Endothelial cell (in vitro differentiated cells): ENCODE measurements at regions not wholly inside any gene's neighbourhood (a gene's known extent, or its start where the extent isn't known, plus 50 kb on each side); places are given as distances from the start of the nearest gene placed in this dataset.
"Not testable (repeated sequence)": the region's sequence is repeated elsewhere in the genome, so short reads cannot be mapped to it uniquely, and the experiment has no call there.

Experiments used
- DNase-seq: peaks from one replicate; pipeline ENCODE4 v3.0.0; 2021; ENCODE audit warnings: low spot score
- H3K27ac Mint-ChIP-seq: one replicate; pipeline ENCODE4 v1.8.0; 2021; ENCODE audit warnings: mixed read lengths, inconsistent platforms; ENCODE audit not compliant: unreplicated experiment
- H3K27me3 Mint-ChIP-seq: one replicate; pipeline ENCODE4 v1.8.0; 2021; ENCODE audit warnings: mild to moderate bottlenecking, moderate library complexity, mixed read lengths, inconsistent platforms; ENCODE audit not compliant: unreplicated experiment
- H3K36me3 Mint-ChIP-seq: one replicate; pipeline ENCODE4 v1.8.0; 2021; ENCODE audit warnings: mild to moderate bottlenecking, low read depth, mixed read lengths, inconsistent platforms; ENCODE audit not compliant: unreplicated experiment
- H3K4me1 Mint-ChIP-seq: one replicate; pipeline ENCODE4 v1.8.0; 2021; ENCODE audit warnings: mild to moderate bottlenecking, mixed read lengths, inconsistent platforms; ENCODE audit not compliant: unreplicated experiment
- H3K4me3 Mint-ChIP-seq: one replicate; pipeline ENCODE4 v1.8.0; 2021; ENCODE audit warnings: mild to moderate bottlenecking, mixed read lengths, inconsistent platforms; ENCODE audit not compliant: unreplicated experiment
- H3K9me3 Mint-ChIP-seq: one replicate; pipeline ENCODE4 v1.8.0; 2021; ENCODE audit warnings: mixed read lengths, inconsistent platforms; ENCODE audit not compliant: unreplicated experiment
- CTCF ChIP-seq: fragments of 200-600 bp; sonication (generic); IDR thresholded peaks from one replicate; pipeline ENCODE4 v1.5.0; 2021; ENCODE audit warnings: antibody characterized with exemption; ENCODE audit not compliant: unreplicated experiment

GRCh38 chr3:31094048-31094447, 199.6 kb upstream of the GADL1 start:
- H3K36me3 Mint-ChIP-seq: no peaks in the 10 kb centered on the region
- H3K27me3 Mint-ChIP-seq: peaks cover 2% of the 10 kb centered on the region
- no peak for TF ChIP-seq CTCF
- H3K4me1 Mint-ChIP-seq: peaks cover 10% of the 10 kb centered on the region
- no peak for DNase-seq
- no peaks in the 10 kb centered on the region for H3K9me3 Mint-ChIP-seq
- no peak overlapping the region for H3K27ac Mint-ChIP-seq
- H3K4me3 Mint-ChIP-seq: no peak overlapping the region

GRCh38 chr3:31095255-31095654, 200.8 kb upstream of the GADL1 start:
- Mint-ChIP-seq H3K36me3 (no peaks in the 10 kb centered on the region), H3K27me3 (peaks cover 2% of the 10 kb centered on the region), H3K9me3 (no peaks in the 10 kb centered on the region), H3K4me1 (peaks cover 13% of the 10 kb centered on the region), H3K27ac (no peak overlapping the region), H3K4me3 (no peak overlapping the region)
- TF ChIP-seq CTCF: no peak
- DNase-seq: no peak

- no peak for DNase-seq
- no peak for TF ChIP-seq CTCF
- H3K9me3 Mint-ChIP-seq: no peaks in the 10 kb centered on the region
- no peak overlapping the region for H3K4me3 Mint-ChIP-seq
- peaks cover 2% of the 10 kb centered on the region for H3K27me3 Mint-ChIP-seq
- no peaks in the 10 kb centered on the region for H3K36me3 Mint-ChIP-seq
- H3K4me1 Mint-ChIP-seq: peaks cover 13% of the 10 kb centered on the region
- no peak overlapping the region for H3K27ac Mint-ChIP-seq
Observed at GRCh38 chr3:31096661-31097395, 202.4 kb upstream of the GADL1 start.

- Mint-ChIP-seq H3K36me3 (no peaks in the 10 kb centered on the region), H3K4me3 (no peak overlapping the region), H3K27me3 (peaks cover 2% of the 10 kb centered on the region), H3K9me3 (no peaks in the 10 kb centered on the region), H3K27ac (no peak overlapping the region), H3K4me1 (peaks cover 6% of the 10 kb centered on the region)
- no peak for TF ChIP-seq CTCF
- no peak for DNase-seq
Observed at GRCh38 chr3:31100519-31100918, 206.1 kb upstream of the GADL1 start.

- not testable (repeated sequence) for H3K9me3 Mint-ChIP-seq, H3K27me3 Mint-ChIP-seq, H3K4me1 Mint-ChIP-seq, H3K36me3 Mint-ChIP-seq, H3K27ac Mint-ChIP-seq, DNase-seq, H3K4me3 Mint-ChIP-seq
Observed at GRCh38 chr3:31101285-31101684, 206.8 kb upstream of the GADL1 start.
